ENCODE measurements at regions not wholly inside any gene's neighbourhood (a gene's known extent, or its start where the extent isn't known, plus 50 kb on each side); places are given as distances from the start of the nearest gene placed in this dataset.

GRCh38 chr12:115155665-115156645, 472.0 kb upstream of the TBX3 start:
- H3K9ac ChIP-seq (replicated peaks; ENCODE audit: extremely low read depth, insufficient read depth, low read length), result no peak overlapping the region
- H3K9me3 ChIP-seq (replicated peaks; ENCODE audit: control insufficient read depth, insufficient read depth, low read length), result peaks cover 4% of the 10 kb centered on the region
- no peak overlapping the region for H3K4me3 ChIP-seq (replicated peaks in 1 of 3; ENCODE audit: insufficient read depth in 1 of 3, low read depth in 1 of 3, low read length in 3 of 3)
- dilution Hi-C loops (cut with MboI; ENCODE audit: extremely low pct_ligation_motif_present, low sequenced_read_pairs), result no loop called here
- H3K4me1 ChIP-seq (ENCODE audit: control insufficient read depth, extremely low read depth, insufficient read depth, low read length), result no peaks in the 10 kb centered on the region
- intact Hi-C loops (cut with micrococcal nuclease), result no loop called here
- no peaks in the 10 kb centered on the region for H3K36me3 ChIP-seq (ENCODE audit: control insufficient read depth in 2 of 2, extremely low read depth in 1 of 2, insufficient read depth in 2 of 2, low read length in 2 of 2)
- H3K4me2 ChIP-seq (ENCODE audit: insufficient read depth, low read length), result no peak overlapping the region
- ChIA-PET CTCF (no interaction called here), POLR2A (no interaction called here)
- no peak overlapping the region for H2AFZ ChIP-seq (ENCODE audit: low read depth, low read length)
- BruUV-seq (replicated peaks), result no TSS peak
- H3K9me1 ChIP-seq (replicated peaks; ENCODE audit: control insufficient read depth, extremely low read depth, insufficient read depth, low read length), result no peaks in the 10 kb centered on the region
- FAIRE-seq (no peak), DNase-seq (ENCODE audit: low read depth, low spot score) (no peak)
- no peaks in the 10 kb centered on the region for H3K79me2 ChIP-seq (ENCODE audit: control insufficient read depth, insufficient read depth, low read length)
- H3K27me3 ChIP-seq (ENCODE audit: control insufficient read depth in 2 of 2, insufficient read depth in 2 of 2, low read length in 2 of 2), result no peaks in the 10 kb centered on the region
- H3K27ac ChIP-seq (ENCODE audit: insufficient read depth, low read depth, low read length), result no peak overlapping the region
- no peaks in the 10 kb centered on the region for H4K20me1 ChIP-seq (replicated peaks; ENCODE audit: control insufficient read depth, extremely low read depth, insufficient read depth, low read length)
- TF ChIP-seq POLR2A (IDR thresholded peaks at IDR 0.05; ENCODE audit: low read depth, low read length), result no peak
- no peak for TF ChIP-seq MYC (IDR thresholded peaks at IDR 0.05; ENCODE audit: low read depth, low read length)
- no peak for TF ChIP-seq EZH2 (IDR thresholded peaks at IDR 0.05; ENCODE audit: borderline replicate concordance, low read depth, low read length, severe bottlenecking)
- TF ChIP-seq POLR2AphosphoS5 (IDR thresholded peaks at IDR 0.05; ENCODE audit: insufficient read depth, low read depth, low read length), result no peak
- TF ChIP-seq FOS (IDR thresholded peaks at IDR 0.05; ENCODE audit: borderline replicate concordance, insufficient read depth, low read length), result no peak
- TF ChIP-seq JUN (IDR thresholded peaks at IDR 0.05; ENCODE audit: borderline replicate concordance, insufficient read depth, insufficient read length, low read depth), result no peak

GRCh38 chr12:115149685-115150378, 465.9 kb upstream of the TBX3 start:
- no peak for DNase-seq (ENCODE audit: low read depth, low spot score)
- no peak overlapping the region for H3K9ac ChIP-seq (replicated peaks; ENCODE audit: extremely low read depth, insufficient read depth, low read length)
- H3K4me1 ChIP-seq (ENCODE audit: control insufficient read depth, extremely low read depth, insufficient read depth, low read length), result no peaks in the 10 kb centered on the region
- H3K4me3 ChIP-seq (replicated peaks in 1 of 3; ENCODE audit: insufficient read depth in 1 of 3, low read depth in 1 of 3, low read length in 3 of 3), result no peak overlapping the region
- no peaks in the 10 kb centered on the region for H3K27me3 ChIP-seq (ENCODE audit: control insufficient read depth in 2 of 2, insufficient read depth in 2 of 2, low read length in 2 of 2)
- BruUV-seq (replicated peaks), result no TSS peak
- H2AFZ ChIP-seq (ENCODE audit: low read depth, low read length), result no peak overlapping the region
- H3K9me3 ChIP-seq (replicated peaks; ENCODE audit: control insufficient read depth, insufficient read depth, low read length), result peaks cover 6% of the 10 kb centered on the region
- intact Hi-C loops (cut with micrococcal nuclease), result no loop called here
- no peak overlapping the region for H3K27ac ChIP-seq (ENCODE audit: insufficient read depth, low read depth, low read length)
- no peak for FAIRE-seq
- H4K20me1 ChIP-seq (replicated peaks; ENCODE audit: control insufficient read depth, extremely low read depth, insufficient read depth, low read length), result no peaks in the 10 kb centered on the region
- H3K79me2 ChIP-seq (ENCODE audit: control insufficient read depth, insufficient read depth, low read length), result no peaks in the 10 kb centered on the region
- TF ChIP-seq CTCF (IDR thresholded peaks at IDR 0.05; ENCODE audit: extremely low read depth in 1 of 2, insufficient read depth in 1 of 2, low read depth in 1 of 2, low read length in 2 of 2), result no peak
- no peak for TF ChIP-seq JUN (IDR thresholded peaks at IDR 0.05; ENCODE audit: borderline replicate concordance, insufficient read depth, insufficient read length, low read depth)
- TF ChIP-seq EZH2 (IDR thresholded peaks at IDR 0.05; ENCODE audit: borderline replicate concordance, low read depth, low read length, severe bottlenecking), result no peak
- no peak for TF ChIP-seq FOS (IDR thresholded peaks at IDR 0.05; ENCODE audit: borderline replicate concordance, insufficient read depth, low read length)
- no peak for TF ChIP-seq MYC (IDR thresholded peaks at IDR 0.05; ENCODE audit: low read depth, low read length)
- TF ChIP-seq GATA2 (IDR thresholded peaks at IDR 0.05; ENCODE audit: insufficient read depth, insufficient read length, low read depth, low read length), result no peak
- no peak for TF ChIP-seq MAX (IDR thresholded peaks at IDR 0.05; ENCODE audit: insufficient read depth, insufficient read length)
- no peak for TF ChIP-seq POLR2AphosphoS5 (IDR thresholded peaks at IDR 0.05; ENCODE audit: insufficient read depth, low read depth, low read length)
- no peak for TF ChIP-seq POLR2A (IDR thresholded peaks at IDR 0.05; ENCODE audit: low read depth, low read length)
- CTCF ChIA-PET, result no interaction called here
- dilution Hi-C loops (cut with MboI; ENCODE audit: extremely low pct_ligation_motif_present, low sequenced_read_pairs), result no loop called here
- no peaks in the 10 kb centered on the region for H3K9me1 ChIP-seq (replicated peaks; ENCODE audit: control insufficient read depth, extremely low read depth, insufficient read depth, low read length)
- POLR2A ChIA-PET, result no interaction called here
- no peak overlapping the region for H3K4me2 ChIP-seq (ENCODE audit: insufficient read depth, low read length)
- H3K36me3 ChIP-seq (ENCODE audit: control insufficient read depth in 2 of 2, extremely low read depth in 1 of 2, insufficient read depth in 2 of 2, low read length in 2 of 2), result no peaks in the 10 kb centered on the region

Measured in endothelial cell of umbilical vein (primary cell).